GM12878 (cell line): ENCODE measurements at regions not wholly inside any gene's neighbourhood (a gene's known extent, or its start where the extent isn't known, plus 50 kb on each side); places are given as distances from the start of the nearest gene placed in this dataset.

Experiments
- KAT2A ChIP-seq: conservative IDR thresholded peaks from 2 replicates; pipeline ENCODE4 v1.6.1; 2011; ENCODE audit warnings: low read depth, low read length; ENCODE audit not compliant: control insufficient read depth
- POLR2A ChIP-seq: IDR thresholded peaks from 2 replicates; pipeline ENCODE4 v1.6.1; 2011; ENCODE audit warnings: low read depth, mild to moderate bottlenecking, low read length
- POLR2AphosphoS5 ChIP-seq: IDR thresholded peaks from 2 replicates; pipeline ENCODE4 v1.6.1; 2011; ENCODE audit warnings: mild to moderate bottlenecking, low read length, inconsistent platforms
- RAD21 ChIP-seq: IDR thresholded peaks from 2 replicates; pipeline ENCODE4 v1.6.1; 2011; ENCODE audit warnings: mild to moderate bottlenecking, low read depth, low read length, moderate library complexity; ENCODE audit not compliant: insufficient read depth
- SIN3A ChIP-seq: IDR thresholded peaks from 2 replicates; pipeline ENCODE4 v1.6.1; 2012; ENCODE audit warnings: low read depth, low read length, improper control_type of control experiment
- TF ChIP-seq, protein P1 (sequence below): IDR thresholded peaks from 2 replicates; pipeline ENCODE4 v1.6.1; 2012; ENCODE audit warnings: low read depth, low read length, improper control_type of control experiment
- TF ChIP-seq, protein P2 (sequence below), 3 experiments: IDR thresholded peaks in 2 of 3; conservative IDR thresholded peaks in 1 of 3; 2 replicates each; pipeline ENCODE4 v1.5.1; 2011; ENCODE audit warnings: low read depth in 3 of 3, low read length in 3 of 3, mild to moderate bottlenecking in 3 of 3, control low read depth in 2 of 3, moderate library complexity in 2 of 3, inconsistent platforms in 1 of 3, mixed read lengths in 1 of 3; ENCODE audit not compliant: control insufficient read depth in 2 of 3, insufficient read depth in 1 of 3; ENCODE audit errors: extremely low read depth in 1 of 3
- TF ChIP-seq, protein P3 (sequence below): fragments of 450-650 bp; IDR thresholded peaks from 2 replicates; pipeline ENCODE4 v1.6.1; 2017; ENCODE audit warnings: mild to moderate bottlenecking, moderate library complexity

DNA sequence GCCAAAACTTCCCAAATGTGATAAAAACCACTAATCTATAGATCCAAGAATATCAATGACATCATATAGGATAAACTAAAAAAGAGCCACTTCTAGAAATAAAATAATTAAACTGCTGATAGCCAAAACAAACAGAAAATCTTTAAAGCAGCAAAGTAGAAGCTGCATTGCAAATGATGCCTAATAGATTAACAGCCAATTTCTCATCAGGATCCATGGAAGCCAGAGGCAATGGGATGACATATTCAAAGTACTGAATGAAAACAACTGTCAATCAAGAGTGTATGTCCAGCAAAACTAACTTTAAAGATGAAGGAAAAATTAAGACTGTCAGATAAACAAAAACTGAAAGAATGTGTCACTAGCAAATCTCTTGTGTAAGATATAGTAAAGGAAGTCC, 224.8 kb downstream of the PSAT1 start:
- TF ChIP-seq, protein P1, sequence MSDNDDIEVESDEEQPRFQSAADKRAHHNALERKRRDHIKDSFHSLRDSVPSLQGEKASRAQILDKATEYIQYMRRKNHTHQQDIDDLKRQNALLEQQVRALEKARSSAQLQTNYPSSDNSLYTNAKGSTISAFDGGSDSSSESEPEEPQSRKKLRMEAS: no peak
- TF ChIP-seq, protein P2, sequence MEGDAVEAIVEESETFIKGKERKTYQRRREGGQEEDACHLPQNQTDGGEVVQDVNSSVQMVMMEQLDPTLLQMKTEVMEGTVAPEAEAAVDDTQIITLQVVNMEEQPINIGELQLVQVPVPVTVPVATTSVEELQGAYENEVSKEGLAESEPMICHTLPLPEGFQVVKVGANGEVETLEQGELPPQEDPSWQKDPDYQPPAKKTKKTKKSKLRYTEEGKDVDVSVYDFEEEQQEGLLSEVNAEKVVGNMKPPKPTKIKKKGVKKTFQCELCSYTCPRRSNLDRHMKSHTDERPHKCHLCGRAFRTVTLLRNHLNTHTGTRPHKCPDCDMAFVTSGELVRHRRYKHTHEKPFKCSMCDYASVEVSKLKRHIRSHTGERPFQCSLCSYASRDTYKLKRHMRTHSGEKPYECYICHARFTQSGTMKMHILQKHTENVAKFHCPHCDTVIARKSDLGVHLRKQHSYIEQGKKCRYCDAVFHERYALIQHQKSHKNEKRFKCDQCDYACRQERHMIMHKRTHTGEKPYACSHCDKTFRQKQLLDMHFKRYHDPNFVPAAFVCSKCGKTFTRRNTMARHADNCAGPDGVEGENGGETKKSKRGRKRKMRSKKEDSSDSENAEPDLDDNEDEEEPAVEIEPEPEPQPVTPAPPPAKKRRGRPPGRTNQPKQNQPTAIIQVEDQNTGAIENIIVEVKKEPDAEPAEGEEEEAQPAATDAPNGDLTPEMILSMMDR (IDR thresholded peaks at IDR 0.05 in 2 of 3, conservative IDR thresholded peaks at IDR 0.05 in 1 of 3; ENCODE audit: control insufficient read depth in 2 of 3, extremely low read depth in 1 of 3, insufficient read depth in 1 of 3, low read depth in 3 of 3, low read length in 3 of 3): no peak
- TF ChIP-seq POLR2A (no peak), SIN3A (no peak), POLR2AphosphoS5 (no peak), RAD21 (no peak), KAT2A (no peak)
- TF ChIP-seq, protein P3, sequence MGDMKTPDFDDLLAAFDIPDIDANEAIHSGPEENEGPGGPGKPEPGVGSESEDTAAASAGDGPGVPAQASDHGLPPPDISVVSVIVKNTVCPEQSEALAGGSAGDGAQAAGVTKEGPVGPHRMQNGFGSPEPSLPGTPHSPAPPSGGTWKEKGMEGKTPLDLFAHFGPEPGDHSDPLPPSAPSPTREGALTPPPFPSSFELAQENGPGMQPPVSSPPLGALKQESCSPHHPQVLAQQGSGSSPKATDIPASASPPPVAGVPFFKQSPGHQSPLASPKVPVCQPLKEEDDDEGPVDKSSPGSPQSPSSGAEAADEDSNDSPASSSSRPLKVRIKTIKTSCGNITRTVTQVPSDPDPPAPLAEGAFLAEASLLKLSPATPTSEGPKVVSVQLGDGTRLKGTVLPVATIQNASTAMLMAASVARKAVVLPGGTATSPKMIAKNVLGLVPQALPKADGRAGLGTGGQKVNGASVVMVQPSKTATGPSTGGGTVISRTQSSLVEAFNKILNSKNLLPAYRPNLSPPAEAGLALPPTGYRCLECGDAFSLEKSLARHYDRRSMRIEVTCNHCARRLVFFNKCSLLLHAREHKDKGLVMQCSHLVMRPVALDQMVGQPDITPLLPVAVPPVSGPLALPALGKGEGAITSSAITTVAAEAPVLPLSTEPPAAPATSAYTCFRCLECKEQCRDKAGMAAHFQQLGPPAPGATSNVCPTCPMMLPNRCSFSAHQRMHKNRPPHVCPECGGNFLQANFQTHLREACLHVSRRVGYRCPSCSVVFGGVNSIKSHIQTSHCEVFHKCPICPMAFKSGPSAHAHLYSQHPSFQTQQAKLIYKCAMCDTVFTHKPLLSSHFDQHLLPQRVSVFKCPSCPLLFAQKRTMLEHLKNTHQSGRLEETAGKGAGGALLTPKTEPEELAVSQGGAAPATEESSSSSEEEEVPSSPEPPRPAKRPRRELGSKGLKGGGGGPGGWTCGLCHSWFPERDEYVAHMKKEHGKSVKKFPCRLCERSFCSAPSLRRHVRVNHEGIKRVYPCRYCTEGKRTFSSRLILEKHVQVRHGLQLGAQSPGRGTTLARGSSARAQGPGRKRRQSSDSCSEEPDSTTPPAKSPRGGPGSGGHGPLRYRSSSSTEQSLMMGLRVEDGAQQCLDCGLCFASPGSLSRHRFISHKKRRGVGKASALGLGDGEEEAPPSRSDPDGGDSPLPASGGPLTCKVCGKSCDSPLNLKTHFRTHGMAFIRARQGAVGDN: no peak
